H9 (cell line): ENCODE measurements at regions not wholly inside any gene's neighbourhood (a gene's known extent, or its start where the extent isn't known, plus 50 kb on each side); places are given as distances from the start of the nearest gene placed in this dataset.

ENCODE experiments used
- DNase-seq: peaks from one replicate; pipeline ENCODE4 v3.0.0-alpha.2; 2017
- H2AFZ ChIP-seq: one replicate; pipeline ENCODE4 v1.6.1; 2013; ENCODE audit warnings: mild to moderate bottlenecking, low read length, control low read depth, moderate library complexity
- H2AK5ac ChIP-seq: 2 replicates; pipeline ENCODE4 v1.6.1; 2013; ENCODE audit warnings: low read length, control low read depth, mixed read lengths; ENCODE audit not compliant: insufficient read length
- H2BK120ac ChIP-seq: one replicate; pipeline ENCODE4 v1.6.1; 2013; ENCODE audit warnings: low read depth, mild to moderate bottlenecking, low read length, control low read depth, inconsistent platforms; ENCODE audit not compliant: poor library complexity, severe bottlenecking
- H2BK12ac ChIP-seq: 2 replicates; pipeline ENCODE4 v1.6.1; 2013; ENCODE audit warnings: low read length, control low read depth, mixed read lengths, low read depth; ENCODE audit not compliant: insufficient read length
- H2BK15ac ChIP-seq: 2 replicates; pipeline ENCODE4 v1.6.1; 2013; ENCODE audit warnings: low read depth, low read length, control low read depth
- H2BK20ac ChIP-seq: one replicate; pipeline ENCODE4 v1.6.1; 2013; ENCODE audit warnings: low read depth, mild to moderate bottlenecking, low read length, control low read depth, inconsistent platforms; ENCODE audit not compliant: poor library complexity, severe bottlenecking
- H2BK5ac ChIP-seq: 2 replicates; pipeline ENCODE4 v1.6.1; 2013; ENCODE audit warnings: low read length, control low read depth, mixed read lengths; ENCODE audit not compliant: insufficient read length
- H3K14ac ChIP-seq: 2 replicates; pipeline ENCODE4 v1.6.1; 2013; ENCODE audit warnings: low read length, control low read depth; ENCODE audit not compliant: insufficient read depth
- H3K18ac ChIP-seq: 2 replicates; pipeline ENCODE4 v1.6.1; 2013; ENCODE audit warnings: low read depth, mild to moderate bottlenecking, mixed read lengths, low read length, control low read depth; ENCODE audit not compliant: insufficient read length
- H3K23ac ChIP-seq: 2 replicates; pipeline ENCODE4 v1.6.1; 2013; ENCODE audit warnings: low read length, control low read depth, mixed read lengths, low read depth; ENCODE audit not compliant: insufficient read length
- H3K23me2 ChIP-seq: 2 replicates; pipeline ENCODE4 v1.6.1; 2013; ENCODE audit warnings: low read depth, mild to moderate bottlenecking, mixed read lengths, low read length, control low read depth; ENCODE audit not compliant: insufficient read length, poor library complexity, severe bottlenecking
- H3K27ac ChIP-seq: 2 replicates; pipeline ENCODE4 v1.5.1; 2013; ENCODE audit warnings: low read length, control low read depth, mixed read lengths, low read depth; ENCODE audit not compliant: insufficient read length
- H3K27me3 ChIP-seq: 2 replicates; pipeline ENCODE4 v1.6.1; 2013; ENCODE audit warnings: low read length, control low read depth, inconsistent platforms; ENCODE audit not compliant: insufficient read depth
- H3K4ac ChIP-seq: 2 replicates; pipeline ENCODE4 v1.6.1; 2013; ENCODE audit warnings: low read depth, mild to moderate bottlenecking, control low read depth, inconsistent platforms, low read length, moderate library complexity
- H3K4me1 ChIP-seq: 2 replicates; pipeline ENCODE4 v1.6.1; 2013; ENCODE audit warnings: low read length, control low read depth, inconsistent platforms; ENCODE audit not compliant: insufficient read depth
- H3K4me2 ChIP-seq: 2 replicates; pipeline ENCODE4 v1.6.1; 2013; ENCODE audit warnings: low read length, control low read depth, mixed read lengths; ENCODE audit not compliant: insufficient read length, insufficient read depth
- H3K56ac ChIP-seq: 2 replicates; pipeline ENCODE4 v1.6.1; 2013; ENCODE audit warnings: low read depth, mild to moderate bottlenecking, mixed read lengths, low read length, control low read depth; ENCODE audit not compliant: insufficient read length
- H3K79me1 ChIP-seq: 2 replicates; pipeline ENCODE4 v1.6.1; 2013; ENCODE audit warnings: low read depth, mild to moderate bottlenecking, moderate library complexity, low read length, control low read depth, inconsistent platforms; ENCODE audit not compliant: insufficient read depth, poor library complexity, severe bottlenecking
- H3K79me2 ChIP-seq: 2 replicates; pipeline ENCODE4 v1.6.1; 2013; ENCODE audit warnings: low read length, control low read depth, inconsistent platforms; ENCODE audit not compliant: insufficient read depth
- H3K9ac ChIP-seq: 2 replicates; pipeline ENCODE4 v1.6.1; 2013; ENCODE audit warnings: low read length, control low read depth, mixed read lengths; ENCODE audit not compliant: insufficient read length; ENCODE audit errors: extremely low read depth
- H3K9me3 ChIP-seq: one replicate; pipeline ENCODE4 v1.6.1; 2013; ENCODE audit warnings: low read depth, low read length, inconsistent platforms; ENCODE audit not compliant: control insufficient read depth
- H3T11ph ChIP-seq: one replicate; pipeline ENCODE4 v1.6.1; 2013; ENCODE audit warnings: mild to moderate bottlenecking, low read length, control low read depth, inconsistent platforms
- H4K20me1 ChIP-seq: one replicate; pipeline ENCODE4 v1.6.1; 2013; ENCODE audit not compliant: control insufficient read depth, insufficient read length, insufficient read depth
- H4K5ac ChIP-seq: 2 replicates; pipeline ENCODE4 v1.6.1; 2013; ENCODE audit warnings: low read depth, mild to moderate bottlenecking, mixed read lengths, low read length, control low read depth; ENCODE audit not compliant: insufficient read length
- H4K8ac ChIP-seq: replicated peaks from 2 replicates; pipeline ENCODE4 v1.6.1; 2013; ENCODE audit warnings: low read length, control low read depth, mixed read lengths, low read depth; ENCODE audit not compliant: insufficient read length
- H4K91ac ChIP-seq: 2 replicates; pipeline ENCODE4 v1.6.1; 2013; ENCODE audit warnings: low read depth, mild to moderate bottlenecking, moderate library complexity, mixed read lengths, low read length, control low read depth; ENCODE audit not compliant: insufficient read length
- H3K27ac Mint-ChIP-seq, 3 experiments: 2 replicates in 2 of 3; 3 replicates in 1 of 3; pipeline ENCODE4 v1.8.0; 2020 to 2021; ENCODE audit warnings: mixed read lengths in 3 of 3, mild to moderate bottlenecking in 1 of 3, moderate library complexity in 1 of 3
- H3K27me3 Mint-ChIP-seq: 2 replicates; pipeline ENCODE4 v1.8.0; 2021; ENCODE audit warnings: low read depth, mild to moderate bottlenecking, moderate library complexity, mixed read lengths
- H3K36me3 Mint-ChIP-seq, 3 experiments: 2 replicates in 2 of 3; 3 replicates in 1 of 3; pipeline ENCODE4 v1.8.0; 2020 to 2021; ENCODE audit warnings: low read depth in 3 of 3, mixed read lengths in 3 of 3; ENCODE audit not compliant: insufficient read depth in 1 of 3
- H3K4me1 Mint-ChIP-seq, 2 experiments: 2 replicates each; pipeline ENCODE4 v1.8.0; 2020; ENCODE audit warnings: mixed read lengths in 2 of 2
- H3K4me3 Mint-ChIP-seq, 2 experiments: 2 replicates in 1 of 2; 3 replicates in 1 of 2; pipeline ENCODE4 v1.8.0; 2020 to 2021; ENCODE audit warnings: mild to moderate bottlenecking in 2 of 2, mixed read lengths in 2 of 2, moderate library complexity in 1 of 2
- H3K9me3 Mint-ChIP-seq, 2 experiments: 2 replicates in 1 of 2; 3 replicates in 1 of 2; pipeline ENCODE4 v1.8.0; 2020; ENCODE audit warnings: mild to moderate bottlenecking in 2 of 2, mixed read lengths in 2 of 2, moderate library complexity in 1 of 2
- CTCF ChIP-seq: fragments of 200-600 bp; sonication (generic); conservative IDR thresholded peaks from 3 replicates; pipeline ENCODE4 v1.8.0; 2021; ENCODE audit warnings: antibody characterized with exemption, mild to moderate bottlenecking
- WGBS: extraction: QIAGEN DNeasy Blood & Tissue Kit; methylation state at CpG from one replicate; pipeline ENCODE4 v1.1.7; 2013; ENCODE audit warnings: missing lambda C conversion rate, low lambda C conversion rate, mixed read lengths; ENCODE audit not compliant: insufficient read length; ENCODE audit errors: extremely low coverage; 5-methylcytosine and 5-hydroxymethylcytosine counted together

GRCh38 chr10:57977262-57977661 is 290.4 kb downstream of the IPMK start:
- no peak overlapping the region for H3K56ac ChIP-seq
- no peak overlapping the region for H3K18ac ChIP-seq
- no peak overlapping the region for H3T11ph ChIP-seq
- H2BK15ac ChIP-seq = no peak overlapping the region
- H3K79me2 ChIP-seq = no peaks in the 10 kb centered on the region
- no peak overlapping the region for H3K14ac ChIP-seq
- no peak overlapping the region for H4K91ac ChIP-seq
- no peak overlapping the region for H2BK120ac ChIP-seq
- no peak for DNase-seq
- H2AK5ac ChIP-seq = no peak overlapping the region
- H3K9ac ChIP-seq = no peak overlapping the region
- H3K27ac ChIP-seq = no peak overlapping the region
- H3K27me3 ChIP-seq = no peaks in the 10 kb centered on the region
- H3K27ac Mint-ChIP-seq = no peak overlapping the region
- no peak overlapping the region for H3K4me2 ChIP-seq
- WGBS = no CpG with 5 or more reads among the region's 1 CpG
- H2BK20ac ChIP-seq = no peak overlapping the region
- H3K9me3 ChIP-seq = no peaks in the 10 kb centered on the region
- H3K4me3 Mint-ChIP-seq = no peak overlapping the region
- peaks cover 14 to 15% of the 10 kb centered on the region in 2 experiments for H3K9me3 Mint-ChIP-seq
- H4K8ac ChIP-seq = no peak overlapping the region
- H4K5ac ChIP-seq = no peak overlapping the region
- peaks cover 8 to 9% of the 10 kb centered on the region in 2 experiments for H3K4me1 Mint-ChIP-seq
- no peaks in the 10 kb centered on the region for H3K27me3 Mint-ChIP-seq
- H3K4ac ChIP-seq = no peak overlapping the region
- H2BK5ac ChIP-seq = no peak overlapping the region
- no peak overlapping the region for H3K23ac ChIP-seq
- H2AFZ ChIP-seq = no peak overlapping the region
- no peaks in the 10 kb centered on the region; the same call in 1 of the 2 replicates for H3K4me1 ChIP-seq
- no peaks in the 10 kb centered on the region for H3K23me2 ChIP-seq
- H4K20me1 ChIP-seq = no peaks in the 10 kb centered on the region
- H3K79me1 ChIP-seq = no peaks in the 10 kb centered on the region
- TF ChIP-seq CTCF = no peak
- H2BK12ac ChIP-seq = no peak overlapping the region
- peaks cover 0 to 18% (median 5%) of the 10 kb centered on the region in 3 experiments; a peak in 5 of 7 replicates for H3K36me3 Mint-ChIP-seq
